DND-41 (cell line): ENCODE measurements at regions not wholly inside any gene's neighbourhood (a gene's known extent, or its start where the extent isn't known, plus 50 kb on each side); places are given as distances from the start of the nearest gene placed in this dataset.

Source experiments
- ATAC-seq: fragments of 200-7000 bp; cut with Tn5 transposase; 3 replicates; pipeline ENCODE4 v1.9.1; 2021; ENCODE audit warnings: low read depth; ENCODE audit not compliant: insufficient read depth
- DNase-seq: peaks from one replicate; pipeline ENCODE4 v3.0.0-alpha.2; 2020
- H2AFZ ChIP-seq: 2 replicates; pipeline ENCODE4 v1.6.0; 2012; ENCODE audit warnings: low read depth, low read length
- H3K27ac ChIP-seq: 2 replicates; pipeline ENCODE4 v1.5.1; 2012; ENCODE audit warnings: low read length, inconsistent platforms
- H3K27me3 ChIP-seq: fragments of 200-600 bp; sonication (generic); 2 replicates; pipeline ENCODE4 v1.6.0; 2012; ENCODE audit warnings: low read length, mild to moderate bottlenecking, inconsistent platforms; ENCODE audit not compliant: insufficient read depth, poor library complexity
- H3K36me3 ChIP-seq: 2 replicates; pipeline ENCODE4 v1.5.1; 2012; ENCODE audit warnings: low read length, inconsistent platforms; ENCODE audit not compliant: insufficient read depth
- H3K4me1 ChIP-seq: 2 replicates; pipeline ENCODE4 v1.5.1; 2012; ENCODE audit warnings: mild to moderate bottlenecking, low read length; ENCODE audit not compliant: insufficient read depth
- H3K4me2 ChIP-seq: 2 replicates; pipeline ENCODE4 v1.6.0; 2012; ENCODE audit warnings: mild to moderate bottlenecking, moderate library complexity, low read length, inconsistent platforms; ENCODE audit not compliant: insufficient read depth
- H3K4me3 ChIP-seq, 2 experiments: fragments of 200-600 bp in 1 of 2; shearing (Covaris generic) in 1 of 2; 2 replicates each; pipeline ENCODE4 v1.5.1; 2012 to 2016; ENCODE audit warnings: inconsistent platforms in 2 of 2, low read length in 2 of 2, mild to moderate bottlenecking in 2 of 2, low read depth in 1 of 2, moderate library complexity in 1 of 2
- H3K79me2 ChIP-seq: 2 replicates; pipeline ENCODE4 v1.6.0; 2012; ENCODE audit warnings: low read length, inconsistent platforms; ENCODE audit not compliant: insufficient read depth
- H3K9ac ChIP-seq: 2 replicates; pipeline ENCODE4 v1.6.0; 2012; ENCODE audit warnings: low read depth, mild to moderate bottlenecking, inconsistent platforms, low read length, moderate library complexity
- H3K9me3 ChIP-seq: 2 replicates; pipeline ENCODE4 v1.5.1; 2012; ENCODE audit warnings: low read length, moderate library complexity, mild to moderate bottlenecking, inconsistent platforms; ENCODE audit not compliant: insufficient read depth, severe bottlenecking
- H4K20me1 ChIP-seq: 2 replicates; pipeline ENCODE4 v1.6.0; 2012; ENCODE audit warnings: low read length; ENCODE audit not compliant: insufficient read depth
- CTCF ChIP-seq: IDR thresholded peaks from 2 replicates; pipeline ENCODE4 v1.5.1; 2012; ENCODE audit warnings: borderline replicate concordance, low read length, moderate library complexity, mild to moderate bottlenecking; ENCODE audit not compliant: poor library complexity, severe bottlenecking; ENCODE audit errors: extremely low read depth
- EZH2 ChIP-seq: IDR thresholded peaks from 3 replicates; pipeline ENCODE4 v1.6.1; 2012; ENCODE audit warnings: borderline replicate concordance, low read depth, mild to moderate bottlenecking, moderate library complexity, low read length, inconsistent platforms; ENCODE audit not compliant: severe bottlenecking

DNA sequence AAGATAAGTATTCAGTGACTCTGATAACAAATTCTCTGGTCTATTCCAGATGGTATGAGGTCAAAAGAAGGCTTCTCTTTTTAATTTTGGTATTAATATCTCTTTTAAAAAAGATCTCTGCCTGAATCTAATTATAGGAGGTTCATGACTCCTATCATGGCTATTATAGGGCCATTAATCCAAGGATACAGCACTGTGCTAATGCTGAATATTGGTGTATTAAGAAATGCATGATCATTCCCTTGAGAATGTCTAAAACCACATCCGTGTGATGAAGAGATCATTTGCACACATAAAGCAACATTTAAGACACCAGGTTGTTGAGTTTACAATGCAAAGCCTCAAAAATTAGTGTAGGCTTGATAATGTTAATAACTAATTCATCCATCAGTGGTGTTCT is 160.4 kb upstream of the MON1B start:
- Histone ChIP-seq H3K9ac (no peak overlapping the region), H4K20me1 (no peaks in the 10 kb centered on the region), H3K27ac (no peak overlapping the region), H3K4me1 (no peaks in the 10 kb centered on the region), H3K9me3 (no peaks in the 10 kb centered on the region), H2AFZ (no peak overlapping the region), H3K4me3 (no peak overlapping the region), H3K36me3 (no peaks in the 10 kb centered on the region), H3K27me3 (no peaks in the 10 kb centered on the region), H3K79me2 (no peaks in the 10 kb centered on the region), H3K4me2 (no peak overlapping the region)
- DNase-seq (no peak), ATAC-seq (no peak)
- TF ChIP-seq EZH2, result no peak
- no peak for TF ChIP-seq CTCF

GRCh38 chr16:77033516-77033915 is 157.5 kb upstream of the MON1B start:
- Histone ChIP-seq H3K79me2 (no peaks in the 10 kb centered on the region), H2AFZ (no peak overlapping the region), H3K4me1 (no peaks in the 10 kb centered on the region), H3K4me3 (no peak overlapping the region), H3K27ac (no peak overlapping the region), H3K9me3 (no peaks in the 10 kb centered on the region), H4K20me1 (no peaks in the 10 kb centered on the region), H3K27me3 (no peaks in the 10 kb centered on the region), H3K4me2 (no peak overlapping the region), H3K36me3 (no peaks in the 10 kb centered on the region), H3K9ac (no peak overlapping the region)
- ATAC-seq, result no peak
- TF ChIP-seq CTCF (no peak), EZH2 (no peak)
- no peak for DNase-seq

GRCh38 chr16:77035361-77035760 is 155.6 kb upstream of the MON1B start:
- ATAC-seq, result no peak
- TF ChIP-seq CTCF (no peak), EZH2 (no peak)
- no peaks in the 10 kb centered on the region for H3K4me1 ChIP-seq
- H3K27me3 ChIP-seq, result no peaks in the 10 kb centered on the region
- H3K79me2 ChIP-seq, result no peaks in the 10 kb centered on the region
- no peak overlapping the region for H3K4me2 ChIP-seq
- H2AFZ ChIP-seq, result no peak overlapping the region
- H3K27ac ChIP-seq, result no peak overlapping the region
- no peak overlapping the region for H3K4me3 ChIP-seq
- DNase-seq, result no peak
- no peaks in the 10 kb centered on the region for H4K20me1 ChIP-seq
- no peaks in the 10 kb centered on the region for H3K36me3 ChIP-seq
- H3K9me3 ChIP-seq, result no peaks in the 10 kb centered on the region
- no peak overlapping the region for H3K9ac ChIP-seq
